NCI-H510A treated with DMSO at 0.1 percent for 48 hours (cell line): ENCODE measurements at regions not wholly inside any gene's neighbourhood (a gene's known extent, or its start where the extent isn't known, plus 50 kb on each side); places are given as distances from the start of the nearest gene placed in this dataset.

Experiments used
- DNase-seq: peaks from one replicate; lab custom pipeline; 2025; lab: John Stamatoyannopoulos, UW

GRCh38 chr13:107864543-107865317 is 350.6 kb downstream of the LIG4 start:
- peak; percentile 65 for DNase-seq

GRCh38 chr13:107860284-107860683 is 355.1 kb downstream of the LIG4 start:
- no peak for DNase-seq

GRCh38 chr13:107854880-107855279 is 360.5 kb downstream of the LIG4 start:
- no peak for DNase-seq

- no peak for DNase-seq
Observed at GRCh38 chr13:107852072-107852471, 363.3 kb downstream of the LIG4 start.

GRCh38 chr13:107851670-107852069 is 363.7 kb downstream of the LIG4 start:
- DNase-seq: no peak

GRCh38 chr13:107847406-107847805 is 367.9 kb downstream of the LIG4 start:
- no peak for DNase-seq

- no peak for DNase-seq
Observed at GRCh38 chr13:107846642-107847041, 368.7 kb downstream of the LIG4 start.

GRCh38 chr13:107845911-107846310 is 369.4 kb downstream of the LIG4 start:
- no peak for DNase-seq

GRCh38 chr13:107843681-107844080 is 371.7 kb downstream of the LIG4 start:
- DNase-seq: no peak

- DNase-seq: no peak
Observed at GRCh38 chr13:107843281-107843680, 372.1 kb downstream of the LIG4 start.

- DNase-seq: no peak
Observed at GRCh38 chr13:107842562-107843180, 372.7 kb downstream of the LIG4 start.

- peak; percentile 70 for DNase-seq
Observed at GRCh38 chr13:107838588-107839161, 376.7 kb downstream of the LIG4 start.

- DNase-seq: no peak
Observed at GRCh38 chr13:107836685-107837084, 378.7 kb downstream of the LIG4 start.

GRCh38 chr13:107835339-107836018 is 379.9 kb downstream of the LIG4 start:
- DNase-seq: no peak

GRCh38 chr13:107834717-107835116 is 380.6 kb downstream of the LIG4 start:
- DNase-seq: no peak

GRCh38 chr13:107834281-107834680 is 381.1 kb downstream of the LIG4 start:
- DNase-seq: no peak

- peak; percentile 41 for DNase-seq
Observed at GRCh38 chr13:107832500-107833100, 382.7 kb downstream of the LIG4 start.

- no peak for DNase-seq
Observed at GRCh38 chr13:107830804-107831203, 384.5 kb downstream of the LIG4 start.

- DNase-seq: no peak
Observed at GRCh38 chr13:107827840-107828549, 387.3 kb downstream of the LIG4 start.

GRCh38 chr13:107824635-107825034 is 390.7 kb downstream of the LIG4 start:
- DNase-seq: peak; percentile 94

GRCh38 chr13:107822006-107822405 is 393.3 kb downstream of the LIG4 start:
- no peak for DNase-seq

GRCh38 chr13:107821492-107821891 is 393.8 kb downstream of the LIG4 start:
- no peak for DNase-seq
